ENCODE measurements at regions not wholly inside any gene's neighbourhood (a gene's known extent, or its start where the extent isn't known, plus 50 kb on each side); places are given as distances from the start of the nearest gene placed in this dataset.

DNA sequence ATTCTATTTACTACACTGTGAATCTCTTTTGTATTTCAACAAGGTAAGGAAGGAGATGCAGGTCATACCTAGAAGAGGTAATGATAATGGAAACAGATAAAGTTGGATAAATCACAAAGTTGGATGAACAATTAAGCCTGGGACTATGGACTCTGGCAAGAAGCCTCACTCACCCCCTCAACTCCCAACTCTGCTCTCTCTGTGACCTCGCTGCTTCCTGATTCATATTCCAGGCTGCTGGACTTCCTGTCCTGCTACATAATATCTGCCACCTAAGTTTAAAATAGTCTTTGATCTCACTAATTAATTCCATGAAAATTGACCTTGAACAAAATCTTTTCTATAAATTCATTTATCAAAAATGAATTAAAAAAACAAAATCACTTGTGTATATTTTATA lies 215.3 kb downstream of the CALCRL start (continued):
- TF ChIP-seq, protein P1, sequence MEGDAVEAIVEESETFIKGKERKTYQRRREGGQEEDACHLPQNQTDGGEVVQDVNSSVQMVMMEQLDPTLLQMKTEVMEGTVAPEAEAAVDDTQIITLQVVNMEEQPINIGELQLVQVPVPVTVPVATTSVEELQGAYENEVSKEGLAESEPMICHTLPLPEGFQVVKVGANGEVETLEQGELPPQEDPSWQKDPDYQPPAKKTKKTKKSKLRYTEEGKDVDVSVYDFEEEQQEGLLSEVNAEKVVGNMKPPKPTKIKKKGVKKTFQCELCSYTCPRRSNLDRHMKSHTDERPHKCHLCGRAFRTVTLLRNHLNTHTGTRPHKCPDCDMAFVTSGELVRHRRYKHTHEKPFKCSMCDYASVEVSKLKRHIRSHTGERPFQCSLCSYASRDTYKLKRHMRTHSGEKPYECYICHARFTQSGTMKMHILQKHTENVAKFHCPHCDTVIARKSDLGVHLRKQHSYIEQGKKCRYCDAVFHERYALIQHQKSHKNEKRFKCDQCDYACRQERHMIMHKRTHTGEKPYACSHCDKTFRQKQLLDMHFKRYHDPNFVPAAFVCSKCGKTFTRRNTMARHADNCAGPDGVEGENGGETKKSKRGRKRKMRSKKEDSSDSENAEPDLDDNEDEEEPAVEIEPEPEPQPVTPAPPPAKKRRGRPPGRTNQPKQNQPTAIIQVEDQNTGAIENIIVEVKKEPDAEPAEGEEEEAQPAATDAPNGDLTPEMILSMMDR (IDR thresholded peaks at IDR 0.05) = no peak
- TF ChIP-seq ZNF416 (CRISPR knock-in tag; IDR thresholded peaks at IDR 0.05) (no peak), ZNF263 (CRISPR knock-in tag; IDR thresholded peaks at IDR 0.05; ENCODE audit: low read depth) (no peak), SOX15 (CRISPR knock-in tag; IDR thresholded peaks at IDR 0.05) (no peak), ELF4 (CRISPR knock-in tag; IDR thresholded peaks at IDR 0.05; ENCODE audit: low read depth) (no peak)
- TF ChIP-seq, protein P2, sequence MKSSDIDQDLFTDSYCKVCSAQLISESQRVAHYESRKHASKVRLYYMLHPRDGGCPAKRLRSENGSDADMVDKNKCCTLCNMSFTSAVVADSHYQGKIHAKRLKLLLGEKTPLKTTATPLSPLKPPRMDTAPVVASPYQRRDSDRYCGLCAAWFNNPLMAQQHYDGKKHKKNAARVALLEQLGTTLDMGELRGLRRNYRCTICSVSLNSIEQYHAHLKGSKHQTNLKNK (CRISPR knock-in tag; IDR thresholded peaks at IDR 0.05) = no peak
- TF ChIP-seq, protein P3, sequence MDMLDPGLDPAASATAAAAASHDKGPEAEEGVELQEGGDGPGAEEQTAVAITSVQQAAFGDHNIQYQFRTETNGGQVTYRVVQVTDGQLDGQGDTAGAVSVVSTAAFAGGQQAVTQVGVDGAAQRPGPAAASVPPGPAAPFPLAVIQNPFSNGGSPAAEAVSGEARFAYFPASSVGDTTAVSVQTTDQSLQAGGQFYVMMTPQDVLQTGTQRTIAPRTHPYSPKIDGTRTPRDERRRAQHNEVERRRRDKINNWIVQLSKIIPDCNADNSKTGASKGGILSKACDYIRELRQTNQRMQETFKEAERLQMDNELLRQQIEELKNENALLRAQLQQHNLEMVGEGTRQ (CRISPR knock-in tag; IDR thresholded peaks at IDR 0.05) = no peak

DNA sequence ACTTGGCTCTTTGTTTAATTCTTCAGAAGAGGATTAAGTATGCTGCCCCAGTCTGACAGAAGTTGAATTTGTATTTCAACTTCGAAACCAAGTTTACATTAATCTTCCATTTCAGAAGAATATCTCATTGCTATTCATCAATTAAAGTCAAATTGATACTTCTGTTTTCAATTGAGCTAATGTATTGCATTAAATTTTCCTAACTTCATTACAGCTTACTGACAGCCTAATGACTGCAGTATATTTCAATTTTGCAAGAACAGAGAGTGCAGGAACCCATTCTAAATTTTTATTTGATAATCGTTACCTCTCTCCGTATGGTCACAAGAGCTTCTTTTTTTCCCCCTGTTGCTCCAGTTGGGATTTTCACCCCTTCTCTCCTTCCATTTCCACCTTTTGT lies 218.0 kb downstream of the CALCRL start:
- DNase-seq (ENCODE audit: low spot score) (no peak), ATAC-seq (no peak)
- Mint-ChIP-seq H3K4me1 (peaks cover 54% of the 10 kb centered on the region), H3K27ac (no peak overlapping the region), H3K36me3 (peaks cover 18% of the 10 kb centered on the region; the same call in 1 of the 2 replicates), H3K27me3 (ENCODE audit: low read depth) (no peaks in the 10 kb centered on the region), H3K9me3 (peaks cover 27% of the 10 kb centered on the region), H3K4me3 (no peak overlapping the region)
- ChIA-PET POLR2A (no interaction called here), CTCF (no interaction called here)
- TF ChIP-seq, protein P4, sequence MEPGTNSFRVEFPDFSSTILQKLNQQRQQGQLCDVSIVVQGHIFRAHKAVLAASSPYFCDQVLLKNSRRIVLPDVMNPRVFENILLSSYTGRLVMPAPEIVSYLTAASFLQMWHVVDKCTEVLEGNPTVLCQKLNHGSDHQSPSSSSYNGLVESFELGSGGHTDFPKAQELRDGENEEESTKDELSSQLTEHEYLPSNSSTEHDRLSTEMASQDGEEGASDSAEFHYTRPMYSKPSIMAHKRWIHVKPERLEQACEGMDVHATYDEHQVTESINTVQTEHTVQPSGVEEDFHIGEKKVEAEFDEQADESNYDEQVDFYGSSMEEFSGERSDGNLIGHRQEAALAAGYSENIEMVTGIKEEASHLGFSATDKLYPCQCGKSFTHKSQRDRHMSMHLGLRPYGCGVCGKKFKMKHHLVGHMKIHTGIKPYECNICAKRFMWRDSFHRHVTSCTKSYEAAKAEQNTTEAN (CRISPR knock-in tag; IDR thresholded peaks at IDR 0.05) = no peak
- TF ChIP-seq CREM (CRISPR knock-in tag; IDR thresholded peaks at IDR 0.05) (no peak), CREB1 (CRISPR knock-in tag; IDR thresholded peaks at IDR 0.05) (no peak), ZNF138 (CRISPR knock-in tag; conservative IDR thresholded peaks at IDR 0.05) (no peak), JAZF1 (CRISPR knock-in tag; IDR thresholded peaks at IDR 0.05) (no peak), TEAD4 (CRISPR knock-in tag; IDR thresholded peaks at IDR 0.05) (no peak), ZNF219 (CRISPR knock-in tag; IDR thresholded peaks at IDR 0.05; ENCODE audit: borderline replicate concordance) (no peak), NFYB (CRISPR knock-in tag; conservative IDR thresholded peaks at IDR 0.05; ENCODE audit: low read depth) (no peak), SMAD4 (CRISPR knock-in tag; IDR thresholded peaks at IDR 0.05) (no peak), FOXP1 (CRISPR knock-in tag; IDR thresholded peaks at IDR 0.05; ENCODE audit: borderline replicate concordance) (no peak), ATF1 (CRISPR knock-in tag; IDR thresholded peaks at IDR 0.05) (no peak)
- TF ChIP-seq, protein P5, sequence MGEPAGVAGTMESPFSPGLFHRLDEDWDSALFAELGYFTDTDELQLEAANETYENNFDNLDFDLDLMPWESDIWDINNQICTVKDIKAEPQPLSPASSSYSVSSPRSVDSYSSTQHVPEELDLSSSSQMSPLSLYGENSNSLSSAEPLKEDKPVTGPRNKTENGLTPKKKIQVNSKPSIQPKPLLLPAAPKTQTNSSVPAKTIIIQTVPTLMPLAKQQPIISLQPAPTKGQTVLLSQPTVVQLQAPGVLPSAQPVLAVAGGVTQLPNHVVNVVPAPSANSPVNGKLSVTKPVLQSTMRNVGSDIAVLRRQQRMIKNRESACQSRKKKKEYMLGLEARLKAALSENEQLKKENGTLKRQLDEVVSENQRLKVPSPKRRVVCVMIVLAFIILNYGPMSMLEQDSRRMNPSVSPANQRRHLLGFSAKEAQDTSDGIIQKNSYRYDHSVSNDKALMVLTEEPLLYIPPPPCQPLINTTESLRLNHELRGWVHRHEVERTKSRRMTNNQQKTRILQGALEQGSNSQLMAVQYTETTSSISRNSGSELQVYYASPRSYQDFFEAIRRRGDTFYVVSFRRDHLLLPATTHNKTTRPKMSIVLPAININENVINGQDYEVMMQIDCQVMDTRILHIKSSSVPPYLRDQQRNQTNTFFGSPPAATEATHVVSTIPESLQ (CRISPR knock-in tag; IDR thresholded peaks at IDR 0.05) = no peak
- TF ChIP-seq, protein P6, sequence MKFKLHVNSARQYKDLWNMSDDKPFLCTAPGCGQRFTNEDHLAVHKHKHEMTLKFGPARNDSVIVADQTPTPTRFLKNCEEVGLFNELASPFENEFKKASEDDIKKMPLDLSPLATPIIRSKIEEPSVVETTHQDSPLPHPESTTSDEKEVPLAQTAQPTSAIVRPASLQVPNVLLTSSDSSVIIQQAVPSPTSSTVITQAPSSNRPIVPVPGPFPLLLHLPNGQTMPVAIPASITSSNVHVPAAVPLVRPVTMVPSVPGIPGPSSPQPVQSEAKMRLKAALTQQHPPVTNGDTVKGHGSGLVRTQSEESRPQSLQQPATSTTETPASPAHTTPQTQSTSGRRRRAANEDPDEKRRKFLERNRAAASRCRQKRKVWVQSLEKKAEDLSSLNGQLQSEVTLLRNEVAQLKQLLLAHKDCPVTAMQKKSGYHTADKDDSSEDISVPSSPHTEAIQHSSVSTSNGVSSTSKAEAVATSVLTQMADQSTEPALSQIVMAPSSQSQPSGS (CRISPR knock-in tag; IDR thresholded peaks at IDR 0.05; ENCODE audit: borderline replicate concordance, low read depth) = no peak
- TF ChIP-seq, protein P7, sequence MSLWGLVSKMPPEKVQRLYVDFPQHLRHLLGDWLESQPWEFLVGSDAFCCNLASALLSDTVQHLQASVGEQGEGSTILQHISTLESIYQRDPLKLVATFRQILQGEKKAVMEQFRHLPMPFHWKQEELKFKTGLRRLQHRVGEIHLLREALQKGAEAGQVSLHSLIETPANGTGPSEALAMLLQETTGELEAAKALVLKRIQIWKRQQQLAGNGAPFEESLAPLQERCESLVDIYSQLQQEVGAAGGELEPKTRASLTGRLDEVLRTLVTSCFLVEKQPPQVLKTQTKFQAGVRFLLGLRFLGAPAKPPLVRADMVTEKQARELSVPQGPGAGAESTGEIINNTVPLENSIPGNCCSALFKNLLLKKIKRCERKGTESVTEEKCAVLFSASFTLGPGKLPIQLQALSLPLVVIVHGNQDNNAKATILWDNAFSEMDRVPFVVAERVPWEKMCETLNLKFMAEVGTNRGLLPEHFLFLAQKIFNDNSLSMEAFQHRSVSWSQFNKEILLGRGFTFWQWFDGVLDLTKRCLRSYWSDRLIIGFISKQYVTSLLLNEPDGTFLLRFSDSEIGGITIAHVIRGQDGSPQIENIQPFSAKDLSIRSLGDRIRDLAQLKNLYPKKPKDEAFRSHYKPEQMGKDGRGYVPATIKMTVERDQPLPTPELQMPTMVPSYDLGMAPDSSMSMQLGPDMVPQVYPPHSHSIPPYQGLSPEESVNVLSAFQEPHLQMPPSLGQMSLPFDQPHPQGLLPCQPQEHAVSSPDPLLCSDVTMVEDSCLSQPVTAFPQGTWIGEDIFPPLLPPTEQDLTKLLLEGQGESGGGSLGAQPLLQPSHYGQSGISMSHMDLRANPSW (CRISPR knock-in tag; conservative IDR thresholded peaks at IDR 0.05; ENCODE audit: low read depth) = no peak
- TF ChIP-seq, protein P8, sequence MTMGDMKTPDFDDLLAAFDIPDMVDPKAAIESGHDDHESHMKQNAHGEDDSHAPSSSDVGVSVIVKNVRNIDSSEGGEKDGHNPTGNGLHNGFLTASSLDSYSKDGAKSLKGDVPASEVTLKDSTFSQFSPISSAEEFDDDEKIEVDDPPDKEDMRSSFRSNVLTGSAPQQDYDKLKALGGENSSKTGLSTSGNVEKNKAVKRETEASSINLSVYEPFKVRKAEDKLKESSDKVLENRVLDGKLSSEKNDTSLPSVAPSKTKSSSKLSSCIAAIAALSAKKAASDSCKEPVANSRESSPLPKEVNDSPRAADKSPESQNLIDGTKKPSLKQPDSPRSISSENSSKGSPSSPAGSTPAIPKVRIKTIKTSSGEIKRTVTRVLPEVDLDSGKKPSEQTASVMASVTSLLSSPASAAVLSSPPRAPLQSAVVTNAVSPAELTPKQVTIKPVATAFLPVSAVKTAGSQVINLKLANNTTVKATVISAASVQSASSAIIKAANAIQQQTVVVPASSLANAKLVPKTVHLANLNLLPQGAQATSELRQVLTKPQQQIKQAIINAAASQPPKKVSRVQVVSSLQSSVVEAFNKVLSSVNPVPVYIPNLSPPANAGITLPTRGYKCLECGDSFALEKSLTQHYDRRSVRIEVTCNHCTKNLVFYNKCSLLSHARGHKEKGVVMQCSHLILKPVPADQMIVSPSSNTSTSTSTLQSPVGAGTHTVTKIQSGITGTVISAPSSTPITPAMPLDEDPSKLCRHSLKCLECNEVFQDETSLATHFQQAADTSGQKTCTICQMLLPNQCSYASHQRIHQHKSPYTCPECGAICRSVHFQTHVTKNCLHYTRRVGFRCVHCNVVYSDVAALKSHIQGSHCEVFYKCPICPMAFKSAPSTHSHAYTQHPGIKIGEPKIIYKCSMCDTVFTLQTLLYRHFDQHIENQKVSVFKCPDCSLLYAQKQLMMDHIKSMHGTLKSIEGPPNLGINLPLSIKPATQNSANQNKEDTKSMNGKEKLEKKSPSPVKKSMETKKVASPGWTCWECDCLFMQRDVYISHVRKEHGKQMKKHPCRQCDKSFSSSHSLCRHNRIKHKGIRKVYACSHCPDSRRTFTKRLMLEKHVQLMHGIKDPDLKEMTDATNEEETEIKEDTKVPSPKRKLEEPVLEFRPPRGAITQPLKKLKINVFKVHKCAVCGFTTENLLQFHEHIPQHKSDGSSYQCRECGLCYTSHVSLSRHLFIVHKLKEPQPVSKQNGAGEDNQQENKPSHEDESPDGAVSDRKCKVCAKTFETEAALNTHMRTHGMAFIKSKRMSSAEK (CRISPR knock-in tag; IDR thresholded peaks at IDR 0.05; ENCODE audit: borderline replicate concordance) = no peak
